MM.1S (cell line): ENCODE measurements at regions not wholly inside any gene's neighbourhood (a gene's known extent, or its start where the extent isn't known, plus 50 kb on each side); places are given as distances from the start of the nearest gene placed in this dataset.

Experiments
- EZH2 ChIP-seq: fragments of 300-600 bp; sonication (generic); optimal IDR thresholded peaks from 2 replicates; pipeline ENCODE3; 2017; ENCODE audit warnings: low read depth, mild to moderate bottlenecking, antibody characterized with exemption, low read length, mixed read lengths
- EZH2phosphoT487 ChIP-seq: fragments of 300-600 bp; sonication (generic); IDR thresholded peaks from 2 replicates; pipeline ENCODE4 v1.6.1; 2018; ENCODE audit warnings: antibody characterized with exemption, low read length
- TF ChIP-seq, protein P1 (sequence below): fragments of 300-600 bp; sonication (generic); IDR thresholded peaks from 2 replicates; pipeline ENCODE4 v1.5.1; 2016; ENCODE audit warnings: antibody characterized with exemption, low read length, mixed read lengths

DNA sequence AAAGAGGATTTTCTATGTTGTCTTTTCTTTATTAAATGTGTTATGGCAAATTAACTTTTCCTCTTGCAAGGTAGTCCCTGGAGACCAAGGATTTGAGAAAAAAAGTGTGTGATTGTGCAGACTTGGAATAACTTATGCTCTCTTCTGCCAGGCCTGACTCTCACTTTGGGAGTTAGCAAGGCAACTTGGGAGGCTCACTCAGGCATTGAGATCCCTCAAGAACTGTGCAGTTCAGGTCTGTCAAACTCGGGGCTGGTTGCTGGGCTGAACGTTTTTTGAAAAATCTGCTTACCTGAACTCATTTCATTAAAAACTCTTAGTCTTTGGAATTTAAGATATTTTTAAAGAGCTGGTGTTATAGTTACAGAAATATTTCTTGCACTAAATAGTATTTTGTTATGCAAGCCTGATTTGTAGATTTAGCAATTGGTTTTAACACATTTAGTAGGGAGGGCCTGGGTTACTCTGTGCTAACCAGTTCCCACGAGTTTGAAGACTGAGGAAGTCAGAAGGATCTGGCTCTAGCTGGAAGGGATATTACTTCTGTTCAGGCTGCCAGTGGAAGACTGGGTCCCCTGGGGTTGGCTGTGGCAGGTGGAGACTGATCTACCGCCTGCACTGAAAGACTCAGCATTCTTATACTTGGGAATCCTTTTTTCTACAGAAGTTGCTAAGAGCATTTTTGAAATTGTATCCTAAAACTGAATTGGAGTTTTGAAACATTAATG is 150.4 kb upstream of the PCSK5 start:
- TF ChIP-seq, protein P1, sequence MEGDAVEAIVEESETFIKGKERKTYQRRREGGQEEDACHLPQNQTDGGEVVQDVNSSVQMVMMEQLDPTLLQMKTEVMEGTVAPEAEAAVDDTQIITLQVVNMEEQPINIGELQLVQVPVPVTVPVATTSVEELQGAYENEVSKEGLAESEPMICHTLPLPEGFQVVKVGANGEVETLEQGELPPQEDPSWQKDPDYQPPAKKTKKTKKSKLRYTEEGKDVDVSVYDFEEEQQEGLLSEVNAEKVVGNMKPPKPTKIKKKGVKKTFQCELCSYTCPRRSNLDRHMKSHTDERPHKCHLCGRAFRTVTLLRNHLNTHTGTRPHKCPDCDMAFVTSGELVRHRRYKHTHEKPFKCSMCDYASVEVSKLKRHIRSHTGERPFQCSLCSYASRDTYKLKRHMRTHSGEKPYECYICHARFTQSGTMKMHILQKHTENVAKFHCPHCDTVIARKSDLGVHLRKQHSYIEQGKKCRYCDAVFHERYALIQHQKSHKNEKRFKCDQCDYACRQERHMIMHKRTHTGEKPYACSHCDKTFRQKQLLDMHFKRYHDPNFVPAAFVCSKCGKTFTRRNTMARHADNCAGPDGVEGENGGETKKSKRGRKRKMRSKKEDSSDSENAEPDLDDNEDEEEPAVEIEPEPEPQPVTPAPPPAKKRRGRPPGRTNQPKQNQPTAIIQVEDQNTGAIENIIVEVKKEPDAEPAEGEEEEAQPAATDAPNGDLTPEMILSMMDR = no peak
- no peak for TF ChIP-seq EZH2
- TF ChIP-seq EZH2phosphoT487 = no peak
